SU-DHL-6 (cell line): ENCODE measurements at regions not wholly inside any gene's neighbourhood (a gene's known extent, or its start where the extent isn't known, plus 50 kb on each side); places are given as distances from the start of the nearest gene placed in this dataset.

Experiments
- H2AFZ ChIP-seq: fragments of 200-600 bp; sonication (generic); 2 replicates; pipeline ENCODE4 v1.6.1; 2014; ENCODE audit warnings: low read depth, mild to moderate bottlenecking, moderate library complexity, mixed read lengths, antibody characterized with exemption, low read length; ENCODE audit not compliant: severe bottlenecking
- H3F3A ChIP-seq: fragments of 200-600 bp; shearing (Covaris generic); 2 replicates; pipeline ENCODE4 v1.6.0; 2016; ENCODE audit warnings: antibody characterized with exemption, mild to moderate bottlenecking; ENCODE audit not compliant: insufficient read depth
- H3K27ac ChIP-seq: fragments of 200-600 bp; sonication (generic); 2 replicates; pipeline ENCODE4 v1.5.1; 2016; ENCODE audit warnings: low read depth, mild to moderate bottlenecking, low read length, moderate library complexity, mixed read lengths
- H3K27me3 ChIP-seq: fragments of 200-600 bp; sonication (generic), shearing (Covaris generic); 2 replicates; pipeline ENCODE4 v1.6.0; 2014; ENCODE audit warnings: mild to moderate bottlenecking, low read length
- H3K36me3 ChIP-seq: fragments of 200-600 bp; sonication (generic); 2 replicates; pipeline ENCODE4 v1.6.1; 2014; ENCODE audit warnings: mild to moderate bottlenecking, low read length, mixed read lengths
- H3K4me2 ChIP-seq: fragments of 300-600, 200-600 bp; shearing (Covaris generic), sonication (generic); 2 replicates; pipeline ENCODE4 v1.6.0; 2014; ENCODE audit warnings: low read length, low read depth, mild to moderate bottlenecking; ENCODE audit not compliant: poor library complexity, severe bottlenecking
- H3K4me3 ChIP-seq: fragments of 200-600 bp; sonication (generic); 2 replicates; pipeline ENCODE4 v1.5.1; 2014; ENCODE audit warnings: antibody characterized with exemption, low read length, mild to moderate bottlenecking, mixed read lengths; ENCODE audit not compliant: insufficient read depth, poor library complexity, severe bottlenecking
- H3K79me2 ChIP-seq: fragments of 200-600 bp; sonication (generic); 2 replicates; pipeline ENCODE4 v1.6.1; 2014; ENCODE audit warnings: mild to moderate bottlenecking, low read length, moderate library complexity; ENCODE audit not compliant: insufficient read depth
- H3K9ac ChIP-seq: fragments of 200-600 bp; sonication (generic); 2 replicates; pipeline ENCODE4 v1.7.0; 2014; ENCODE audit warnings: mild to moderate bottlenecking, low read length
- H3K9me2 ChIP-seq: fragments of 200-600 bp; sonication (generic); replicated peaks from 2 replicates; pipeline ENCODE4 v1.6.1; 2014; ENCODE audit warnings: low read length; ENCODE audit not compliant: insufficient read depth
- H3K9me3 ChIP-seq: fragments of 200-600 bp; sonication (generic); 2 replicates; pipeline ENCODE4 v1.6.1; 2014; ENCODE audit warnings: low read length, mixed read lengths; ENCODE audit not compliant: insufficient read depth
- H4K20me1 ChIP-seq: fragments of 200-600 bp; sonication (generic); 2 replicates; pipeline ENCODE4 v1.6.1; 2014; ENCODE audit warnings: low read depth, mild to moderate bottlenecking, antibody characterized with exemption, low read length, moderate library complexity, mixed read lengths
- EZH2phosphoT487 ChIP-seq: fragments of 200-600 bp; sonication (generic), shearing (Covaris generic); conservative IDR thresholded peaks from 2 replicates; pipeline ENCODE4 v1.6.1; 2018; ENCODE audit warnings: mild to moderate bottlenecking, antibody characterized with exemption, low read length, moderate library complexity, mixed read lengths
- TF ChIP-seq, protein P1 (sequence below): fragments of 200-600 bp; sonication (generic); IDR thresholded peaks from one replicate; pipeline ENCODE4 v1.5.1; 2017; ENCODE audit warnings: antibody characterized with exemption, mild to moderate bottlenecking, low read length, moderate library complexity; ENCODE audit not compliant: insufficient read depth, poor library complexity, severe bottlenecking

DNA sequence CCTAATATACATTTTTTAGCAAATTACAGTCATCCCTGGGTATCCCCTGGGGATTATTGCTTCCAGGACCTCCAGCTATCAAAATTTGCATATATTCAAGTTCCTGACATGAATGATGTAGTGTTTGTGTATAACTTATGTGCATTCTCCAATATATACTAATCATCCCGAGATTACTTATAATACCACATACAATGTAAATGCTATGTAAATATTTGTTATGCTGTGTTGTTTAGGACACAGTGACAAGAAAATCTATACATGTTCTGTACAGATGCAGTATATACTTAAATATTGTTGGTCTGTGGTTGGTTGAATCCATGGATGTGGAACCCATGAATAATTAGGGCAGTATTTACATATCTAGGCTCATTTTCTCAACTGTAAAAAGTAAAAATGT lies 1060.3 kb downstream of the DSC3 start:
- TF ChIP-seq, protein P1, sequence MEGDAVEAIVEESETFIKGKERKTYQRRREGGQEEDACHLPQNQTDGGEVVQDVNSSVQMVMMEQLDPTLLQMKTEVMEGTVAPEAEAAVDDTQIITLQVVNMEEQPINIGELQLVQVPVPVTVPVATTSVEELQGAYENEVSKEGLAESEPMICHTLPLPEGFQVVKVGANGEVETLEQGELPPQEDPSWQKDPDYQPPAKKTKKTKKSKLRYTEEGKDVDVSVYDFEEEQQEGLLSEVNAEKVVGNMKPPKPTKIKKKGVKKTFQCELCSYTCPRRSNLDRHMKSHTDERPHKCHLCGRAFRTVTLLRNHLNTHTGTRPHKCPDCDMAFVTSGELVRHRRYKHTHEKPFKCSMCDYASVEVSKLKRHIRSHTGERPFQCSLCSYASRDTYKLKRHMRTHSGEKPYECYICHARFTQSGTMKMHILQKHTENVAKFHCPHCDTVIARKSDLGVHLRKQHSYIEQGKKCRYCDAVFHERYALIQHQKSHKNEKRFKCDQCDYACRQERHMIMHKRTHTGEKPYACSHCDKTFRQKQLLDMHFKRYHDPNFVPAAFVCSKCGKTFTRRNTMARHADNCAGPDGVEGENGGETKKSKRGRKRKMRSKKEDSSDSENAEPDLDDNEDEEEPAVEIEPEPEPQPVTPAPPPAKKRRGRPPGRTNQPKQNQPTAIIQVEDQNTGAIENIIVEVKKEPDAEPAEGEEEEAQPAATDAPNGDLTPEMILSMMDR = no peak
- TF ChIP-seq EZH2phosphoT487 = no peak
- no peaks in the 10 kb centered on the region for H3F3A ChIP-seq
- no peaks in the 10 kb centered on the region for H3K9me3 ChIP-seq
- no peaks in the 10 kb centered on the region for H3K27me3 ChIP-seq
- H3K9me2 ChIP-seq = no peaks in the 10 kb centered on the region
- no peaks in the 10 kb centered on the region for H4K20me1 ChIP-seq
- no peak overlapping the region for H3K9ac ChIP-seq
- H3K27ac ChIP-seq = no peak overlapping the region
- H3K79me2 ChIP-seq = no peaks in the 10 kb centered on the region
- H3K4me3 ChIP-seq = no peak overlapping the region
- H3K36me3 ChIP-seq = no peaks in the 10 kb centered on the region
- H2AFZ ChIP-seq = no peak overlapping the region
- no peak overlapping the region for H3K4me2 ChIP-seq

DNA sequence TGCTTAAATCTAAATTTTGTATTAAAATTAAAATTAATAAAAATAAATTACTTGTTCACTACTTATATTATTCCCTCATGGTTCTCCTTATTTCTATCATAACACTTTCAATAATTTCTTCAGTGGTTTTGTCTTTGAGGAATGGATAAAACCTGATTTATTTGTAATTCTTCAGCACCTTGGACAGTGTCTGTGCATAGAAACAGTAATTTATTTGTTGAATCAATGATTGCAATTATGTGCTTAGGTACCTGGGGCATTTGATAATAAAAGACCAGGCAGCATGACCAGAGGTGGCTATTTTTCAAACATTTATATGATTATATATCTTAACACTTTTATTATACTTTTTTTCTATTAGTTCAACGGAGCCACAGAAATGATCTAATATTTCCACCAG lies 1062.7 kb downstream of the DSC3 start:
- Histone ChIP-seq H3K4me3 (no peak overlapping the region), H3K27ac (no peak overlapping the region), H3K9ac (no peak overlapping the region), H3K36me3 (no peaks in the 10 kb centered on the region), H3K79me2 (no peaks in the 10 kb centered on the region), H3K9me2 (no peaks in the 10 kb centered on the region), H3K4me2 (no peak overlapping the region), H2AFZ (no peak overlapping the region), H3F3A (no peaks in the 10 kb centered on the region), H3K27me3 (no peaks in the 10 kb centered on the region), H4K20me1 (no peaks in the 10 kb centered on the region), H3K9me3 (no peaks in the 10 kb centered on the region)
- TF ChIP-seq, protein P1 = no peak
- TF ChIP-seq EZH2phosphoT487 = no peak

DNA sequence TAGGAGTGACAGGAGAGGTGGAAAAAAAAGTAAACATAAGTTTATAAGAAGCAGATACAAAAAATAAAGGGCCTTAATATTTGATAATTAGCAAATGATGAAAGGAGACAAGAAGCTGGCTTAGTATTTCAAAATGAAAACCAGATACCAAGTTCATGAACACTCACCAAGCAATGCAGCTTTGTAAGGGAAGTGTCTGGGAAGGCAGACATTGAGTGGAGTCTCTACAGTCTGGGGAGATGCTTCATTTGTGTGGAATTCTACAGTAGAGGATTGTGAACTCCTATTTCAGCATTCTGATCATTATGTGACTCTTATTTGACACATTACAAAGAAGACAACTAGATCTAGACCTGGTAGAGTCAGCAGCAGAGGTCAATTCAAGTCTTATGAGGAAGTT lies 1072.7 kb downstream of the DSC3 start:
- no peak overlapping the region for H3K9ac ChIP-seq
- H3K27me3 ChIP-seq = no peaks in the 10 kb centered on the region
- no peak overlapping the region for H2AFZ ChIP-seq
- no peaks in the 10 kb centered on the region for H3F3A ChIP-seq
- H3K9me2 ChIP-seq = no peaks in the 10 kb centered on the region
- no peak overlapping the region for H3K4me3 ChIP-seq
- H3K79me2 ChIP-seq = no peaks in the 10 kb centered on the region
- no peaks in the 10 kb centered on the region for H3K9me3 ChIP-seq
- TF ChIP-seq, protein P1 = no peak
- TF ChIP-seq EZH2phosphoT487 = no peak
- no peak overlapping the region for H3K4me2 ChIP-seq
- H3K27ac ChIP-seq = no peak overlapping the region
- no peaks in the 10 kb centered on the region for H4K20me1 ChIP-seq
- no peaks in the 10 kb centered on the region for H3K36me3 ChIP-seq

DNA sequence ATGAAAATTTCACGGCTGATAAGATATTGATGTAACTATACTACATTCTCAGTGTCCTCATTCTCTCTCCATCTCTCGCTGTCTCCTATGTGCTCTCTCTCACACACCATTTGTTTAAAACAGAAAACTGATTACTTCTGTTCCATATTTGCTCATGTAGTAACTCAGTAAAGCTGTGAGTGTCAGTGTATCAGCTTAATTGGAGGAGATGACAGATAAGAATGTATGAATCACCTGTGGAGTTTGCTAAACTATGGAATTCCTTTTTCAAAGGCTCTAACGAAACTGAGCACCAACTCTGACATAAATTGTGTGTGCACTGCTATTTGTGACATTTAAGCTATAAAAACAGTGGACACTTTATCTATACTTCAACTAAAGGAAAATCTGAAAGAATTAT lies 1080.0 kb downstream of the DSC3 start:
- no peak overlapping the region for H3K9ac ChIP-seq
- no peaks in the 10 kb centered on the region for H3K36me3 ChIP-seq
- no peak overlapping the region for H3K4me2 ChIP-seq
- H3K9me2 ChIP-seq = 0 out of 2 replicates have a peak, but pooled peaks cover 3% of the 10 kb centered on the region
- H4K20me1 ChIP-seq = no peaks in the 10 kb centered on the region
- no peaks in the 10 kb centered on the region for H3F3A ChIP-seq
- no peaks in the 10 kb centered on the region for H3K27me3 ChIP-seq
- H3K79me2 ChIP-seq = no peaks in the 10 kb centered on the region
- no peak overlapping the region for H3K4me3 ChIP-seq
- TF ChIP-seq, protein P1 = no peak
- no peak for TF ChIP-seq EZH2phosphoT487
- H2AFZ ChIP-seq = no peak overlapping the region
- H3K27ac ChIP-seq = no peak overlapping the region
- H3K9me3 ChIP-seq = no peaks in the 10 kb centered on the region
